Dermis blood vessel endothelial cell (primary cell): ENCODE measurements at regions not wholly inside any gene's neighbourhood (a gene's known extent, or its start where the extent isn't known, plus 50 kb on each side); places are given as distances from the start of the nearest gene placed in this dataset.

Experiments
- DNase-seq: peaks from one replicate; pipeline ENCODE4 v3.0.0; 2010

- DNase-seq = no peak
These were observed 733.4 kb downstream of the TLE4 start for GRCh38 chr9:80305136-80305535.

- DNase-seq = no peak
These were observed 723.2 kb downstream of the TLE4 start for GRCh38 chr9:80294955-80295354.

DNA sequence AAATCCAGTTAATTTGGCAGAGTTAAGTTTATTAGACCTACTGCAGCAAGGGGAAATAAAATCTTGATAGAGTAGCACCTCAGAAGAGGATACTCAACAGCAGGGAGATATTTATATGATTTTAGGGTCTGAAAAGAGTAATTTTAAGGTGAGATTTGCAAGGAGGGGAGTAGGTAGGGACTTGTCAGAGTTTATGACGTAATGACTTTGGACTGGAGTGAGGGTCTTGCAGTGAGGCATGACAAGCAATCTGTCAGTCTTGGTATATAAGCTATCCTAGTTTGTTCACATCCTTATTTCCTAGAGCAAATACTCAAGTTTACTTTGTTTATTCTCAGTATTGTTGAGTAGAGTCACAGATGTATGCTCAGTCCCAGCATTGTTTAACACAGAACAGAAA lies 722.6 kb downstream of the TLE4 start:
- no peak for DNase-seq

DNA sequence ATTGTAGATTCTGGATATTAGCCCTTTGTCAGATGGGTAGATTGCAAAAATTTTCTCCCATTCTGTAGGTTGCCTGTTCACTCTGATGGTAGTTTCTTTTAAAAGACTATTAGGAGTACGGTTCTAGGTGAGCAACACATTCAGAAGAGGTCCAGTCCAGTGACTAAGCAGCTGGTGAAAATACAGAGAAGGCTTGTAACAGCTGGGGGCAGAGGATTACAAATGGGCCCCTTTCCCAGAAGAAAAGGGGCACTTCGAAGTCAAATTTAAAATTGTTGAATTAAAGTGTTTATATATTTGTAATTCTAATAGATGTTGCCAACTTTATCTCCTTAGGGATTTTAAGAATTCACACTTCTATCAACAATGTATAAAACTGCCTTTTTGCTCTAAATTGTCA lies 720.5 kb downstream of the TLE4 start:
- DNase-seq = no peak

DNA sequence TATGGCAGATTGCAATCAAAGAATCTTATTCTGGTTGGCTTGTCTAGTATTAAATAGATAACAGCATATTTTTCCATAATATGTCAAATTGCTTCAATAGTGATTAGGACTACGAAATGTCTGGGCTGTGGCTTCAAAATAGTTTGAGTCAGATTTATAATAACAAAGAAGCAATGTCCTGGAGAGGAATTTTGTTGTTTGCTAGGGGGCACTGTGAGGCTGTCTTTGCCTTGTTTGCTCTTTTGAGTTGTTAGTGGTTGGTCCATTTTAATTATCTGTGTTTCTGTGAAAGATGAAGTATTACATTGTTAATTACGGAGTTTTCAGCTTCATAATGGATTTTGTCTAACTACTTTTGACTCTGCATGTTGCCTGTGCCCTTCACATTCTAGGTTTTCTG lies 713.6 kb downstream of the TLE4 start:
- no peak for DNase-seq

DNA sequence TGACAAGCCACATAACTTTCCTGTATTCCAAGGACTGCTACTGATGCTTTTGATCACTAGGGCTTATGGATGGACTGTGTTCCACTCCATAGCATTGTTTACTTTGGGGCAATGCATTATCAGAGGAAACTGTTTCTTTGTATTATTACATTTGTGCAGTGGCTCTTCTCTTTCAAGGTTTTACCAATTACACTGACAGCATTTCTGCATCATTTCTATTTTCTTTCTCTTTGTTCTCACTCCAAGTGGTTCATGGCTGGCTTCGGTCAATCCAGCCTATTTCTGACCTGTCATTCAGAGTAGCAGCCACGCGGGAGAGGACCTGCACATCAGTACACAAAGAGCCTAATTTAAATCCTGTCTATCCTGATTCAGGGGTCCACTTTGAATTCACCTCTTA lies 711.0 kb downstream of the TLE4 start:
- no peak for DNase-seq

GRCh38 chr9:80259079-80259478 lies 687.3 kb downstream of the TLE4 start:
- no peak for DNase-seq

GRCh38 chr9:80251778-80252177 lies 680.0 kb downstream of the TLE4 start:
- no peak for DNase-seq

DNA sequence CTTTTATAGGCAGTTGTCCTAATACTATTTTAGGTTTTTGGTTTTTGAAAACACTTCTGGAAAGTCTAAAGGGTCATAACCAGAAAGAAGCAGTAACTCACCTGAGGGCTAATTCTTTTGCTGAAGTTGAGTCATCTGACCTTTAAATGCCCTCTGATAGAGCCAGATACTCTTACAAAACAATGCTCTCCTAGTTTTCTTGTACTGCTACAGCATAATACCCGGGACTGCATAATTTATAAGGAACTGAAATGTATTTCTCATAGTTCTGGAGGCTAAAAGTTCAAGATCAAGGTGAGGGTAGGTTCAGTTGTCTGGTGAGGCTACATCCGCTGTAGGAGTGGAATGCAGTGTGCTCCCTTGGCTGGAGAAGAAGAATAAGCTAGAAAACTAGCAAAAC lies 670.3 kb downstream of the TLE4 start:
- DNase-seq = no peak

DNA sequence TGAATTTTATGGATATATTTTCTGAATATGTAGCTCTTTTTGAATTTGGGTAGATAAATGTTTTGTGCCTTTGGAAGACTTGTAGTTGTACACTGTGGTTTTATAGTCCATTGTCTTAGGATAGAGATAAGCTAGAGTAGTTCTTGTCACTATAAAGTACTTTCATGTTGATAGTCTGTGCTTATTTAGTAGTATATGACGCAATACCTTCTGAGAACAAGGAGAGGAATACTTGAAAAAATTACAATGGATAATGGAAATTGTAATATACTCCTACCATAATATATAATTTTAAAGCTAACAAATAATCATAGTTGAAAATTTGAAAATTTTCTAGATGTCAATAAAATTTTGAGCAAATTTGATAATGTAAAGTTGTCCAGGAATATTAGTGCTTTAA lies 664.0 kb downstream of the TLE4 start:
- DNase-seq = no peak

DNA sequence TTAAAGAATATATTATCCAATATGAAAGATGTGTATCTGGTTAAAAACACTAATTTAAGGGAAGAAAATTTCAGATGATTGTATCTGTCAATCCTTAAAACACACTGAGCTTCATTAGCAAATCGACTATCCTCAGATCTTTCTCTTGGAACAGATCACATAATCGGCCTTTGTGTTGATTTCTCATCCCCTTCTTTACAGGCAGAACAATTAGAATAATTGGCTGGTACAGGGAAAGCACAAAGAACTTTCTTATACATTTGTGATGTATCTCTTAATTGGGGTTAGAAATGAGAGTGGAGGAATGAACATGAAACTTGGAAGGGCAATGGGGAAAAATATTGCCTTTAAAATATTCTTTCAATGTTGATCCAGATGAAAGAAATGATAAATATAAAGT lies 662.1 kb downstream of the TLE4 start:
- no peak for DNase-seq

GRCh38 chr9:80233102-80233843 lies 661.5 kb downstream of the TLE4 start:
- DNase-seq = no peak

GRCh38 chr9:80231318-80232236 lies 659.8 kb downstream of the TLE4 start:
- no peak for DNase-seq

- DNase-seq = no peak
These were observed 652.1 kb downstream of the TLE4 start for GRCh38 chr9:80223897-80224296.

DNA sequence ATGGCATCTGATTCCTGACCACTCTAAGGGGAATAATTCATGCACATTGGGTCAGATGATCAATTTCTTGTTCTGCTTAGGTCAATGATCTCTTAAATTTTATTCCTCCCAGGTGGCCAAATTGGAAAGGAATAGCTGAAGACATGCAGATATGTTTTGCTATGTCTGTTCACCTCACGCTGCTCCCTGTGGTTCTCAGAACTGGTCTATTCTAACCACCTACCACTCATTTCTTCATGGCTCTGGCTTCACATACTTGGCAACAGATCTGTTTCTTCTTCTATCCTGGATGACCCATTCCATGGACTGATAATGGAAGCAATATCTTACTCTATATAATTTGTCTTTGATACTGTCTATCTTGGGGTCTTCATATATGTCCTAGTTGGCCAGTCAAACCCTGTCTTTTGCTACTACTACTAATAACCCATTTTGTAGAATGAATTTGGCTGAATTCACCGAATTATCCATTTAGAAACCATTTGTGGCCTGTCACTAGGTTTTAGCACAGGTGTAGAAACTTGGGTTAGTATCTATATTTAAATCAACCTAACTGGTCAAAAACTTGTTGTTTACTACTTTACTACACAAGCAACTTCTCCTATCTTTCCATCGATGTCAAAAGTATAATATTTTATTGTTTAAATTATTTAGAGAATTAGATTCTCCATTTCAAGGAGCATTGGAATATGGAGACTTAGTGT lies 650.9 kb downstream of the TLE4 start:
- no peak for DNase-seq

DNA sequence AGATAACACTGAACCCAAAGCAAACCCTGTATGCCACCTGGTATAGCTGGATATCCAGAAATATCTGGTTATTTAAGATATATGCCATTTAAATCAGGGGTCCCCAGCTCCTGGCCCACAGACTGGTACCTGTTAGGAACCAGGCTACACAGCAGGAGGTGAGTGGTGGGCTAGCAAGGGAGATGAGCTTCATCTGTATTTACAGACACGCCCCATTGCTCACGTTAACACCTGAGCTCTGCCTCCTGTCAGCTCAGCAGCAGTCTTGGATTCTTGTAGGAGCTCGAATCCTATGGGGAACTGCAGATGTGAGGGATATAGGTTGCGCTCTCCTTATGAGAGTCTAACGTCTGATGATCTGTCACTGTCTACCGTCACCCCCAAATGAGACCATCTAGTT lies 646.6 kb downstream of the TLE4 start:
- no peak for DNase-seq

GRCh38 chr9:80213613-80214012 lies 641.8 kb downstream of the TLE4 start:
- DNase-seq = no peak

DNA sequence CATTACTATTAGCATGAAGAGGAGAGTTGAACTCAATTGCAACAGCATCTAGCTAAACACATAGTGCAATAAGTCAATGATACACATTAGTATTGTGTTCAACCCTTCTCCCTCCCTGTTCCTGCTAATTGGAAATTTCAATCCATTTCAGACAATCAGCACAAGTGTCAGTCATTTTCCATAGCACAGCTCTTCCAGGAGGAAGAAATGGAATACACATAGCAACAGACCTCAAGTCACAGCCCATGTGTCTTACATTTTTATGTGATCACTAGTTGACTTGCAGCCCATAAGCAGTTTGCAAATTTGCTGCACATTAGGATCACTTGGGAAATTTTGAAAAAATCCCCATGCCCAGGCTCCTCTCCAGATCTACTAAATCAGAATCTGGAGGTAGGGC lies 636.9 kb downstream of the TLE4 start:
- DNase-seq = no peak

- DNase-seq = no peak
These were observed 632.3 kb downstream of the TLE4 start for GRCh38 chr9:80204054-80204453.

GRCh38 chr9:80197661-80198060 lies 625.9 kb downstream of the TLE4 start:
- no peak for DNase-seq

- no peak for DNase-seq
These were observed 619.3 kb downstream of the TLE4 start for GRCh38 chr9:80191108-80191507.

DNA sequence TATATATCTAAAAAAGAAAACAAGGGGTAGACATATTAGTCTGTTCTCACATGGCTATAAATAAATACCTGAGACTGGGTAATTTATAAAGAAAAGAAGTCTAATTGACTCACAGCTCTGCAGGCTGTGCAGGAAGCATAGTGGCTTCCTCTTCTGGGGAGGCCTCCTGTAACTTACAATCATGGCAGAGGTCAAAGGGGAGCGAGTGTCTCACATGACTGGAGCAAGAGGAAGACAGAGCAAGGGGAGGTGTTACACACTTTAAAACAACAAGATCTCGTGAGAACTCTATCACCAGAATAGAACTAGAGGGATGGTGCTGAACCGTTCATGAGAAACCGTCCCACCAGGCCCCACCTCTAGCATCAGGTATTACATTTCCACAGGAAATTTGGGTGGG lies 616.8 kb downstream of the TLE4 start:
- no peak for DNase-seq

- no peak for DNase-seq
These were observed 613.5 kb downstream of the TLE4 start for GRCh38 chr9:80185112-80185738.
